ENCODE measurements at regions not wholly inside any gene's neighbourhood (a gene's known extent, or its start where the extent isn't known, plus 50 kb on each side); places are given as distances from the start of the nearest gene placed in this dataset.
"Not testable (repeated sequence)": the region's sequence is repeated elsewhere in the genome, so short reads cannot be mapped to it uniquely, and the experiment has no call there.

DNA sequence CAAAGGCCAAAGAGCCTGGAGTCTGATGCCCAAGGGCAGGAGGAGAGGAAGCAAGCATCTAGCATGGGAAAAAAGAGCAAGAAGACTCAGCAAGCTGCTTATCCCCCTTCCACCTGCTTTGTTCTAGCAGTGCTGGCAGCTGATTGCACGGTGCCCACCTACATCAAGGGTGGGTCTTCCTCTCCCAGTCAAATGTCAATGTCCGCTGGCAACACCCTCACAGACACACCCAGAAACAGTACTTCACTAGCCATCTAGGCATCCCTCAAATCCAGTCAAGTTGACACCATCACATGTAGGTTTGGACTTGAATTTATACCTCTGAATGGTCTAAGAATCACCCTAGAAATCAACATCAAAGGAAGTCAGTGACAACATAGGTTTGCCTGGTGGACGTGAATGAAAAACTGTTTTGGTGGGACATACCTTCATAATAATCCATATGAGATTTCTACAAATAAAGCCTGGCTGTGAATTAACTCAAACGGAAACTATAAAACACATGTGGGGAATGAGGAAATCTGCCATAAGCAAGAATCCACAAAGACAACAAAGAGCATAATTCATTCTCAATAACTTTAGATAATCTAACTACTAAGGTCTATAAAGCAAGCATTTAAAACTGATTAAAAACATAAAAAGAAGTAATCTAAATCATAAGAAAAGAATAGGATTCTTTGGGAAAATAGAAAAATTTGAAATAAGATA is 185.8 kb upstream of the JADE1 start (continued):
- TF ChIP-seq SOX15 (CRISPR knock-in tag; IDR thresholded peaks at IDR 0.05) (no peak), NR3C1 (CRISPR knock-in tag; conservative IDR thresholded peaks at IDR 0.05; ENCODE audit: low read depth) (no peak)
- TF ChIP-seq, protein P1, sequence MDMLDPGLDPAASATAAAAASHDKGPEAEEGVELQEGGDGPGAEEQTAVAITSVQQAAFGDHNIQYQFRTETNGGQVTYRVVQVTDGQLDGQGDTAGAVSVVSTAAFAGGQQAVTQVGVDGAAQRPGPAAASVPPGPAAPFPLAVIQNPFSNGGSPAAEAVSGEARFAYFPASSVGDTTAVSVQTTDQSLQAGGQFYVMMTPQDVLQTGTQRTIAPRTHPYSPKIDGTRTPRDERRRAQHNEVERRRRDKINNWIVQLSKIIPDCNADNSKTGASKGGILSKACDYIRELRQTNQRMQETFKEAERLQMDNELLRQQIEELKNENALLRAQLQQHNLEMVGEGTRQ (CRISPR knock-in tag; IDR thresholded peaks at IDR 0.05) = no peak
- TF ChIP-seq, protein P2, sequence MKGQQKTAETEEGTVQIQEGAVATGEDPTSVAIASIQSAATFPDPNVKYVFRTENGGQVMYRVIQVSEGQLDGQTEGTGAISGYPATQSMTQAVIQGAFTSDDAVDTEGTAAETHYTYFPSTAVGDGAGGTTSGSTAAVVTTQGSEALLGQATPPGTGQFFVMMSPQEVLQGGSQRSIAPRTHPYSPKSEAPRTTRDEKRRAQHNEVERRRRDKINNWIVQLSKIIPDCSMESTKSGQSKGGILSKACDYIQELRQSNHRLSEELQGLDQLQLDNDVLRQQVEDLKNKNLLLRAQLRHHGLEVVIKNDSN (CRISPR knock-in tag; IDR thresholded peaks at IDR 0.05) = no peak
- TF ChIP-seq, protein P3, sequence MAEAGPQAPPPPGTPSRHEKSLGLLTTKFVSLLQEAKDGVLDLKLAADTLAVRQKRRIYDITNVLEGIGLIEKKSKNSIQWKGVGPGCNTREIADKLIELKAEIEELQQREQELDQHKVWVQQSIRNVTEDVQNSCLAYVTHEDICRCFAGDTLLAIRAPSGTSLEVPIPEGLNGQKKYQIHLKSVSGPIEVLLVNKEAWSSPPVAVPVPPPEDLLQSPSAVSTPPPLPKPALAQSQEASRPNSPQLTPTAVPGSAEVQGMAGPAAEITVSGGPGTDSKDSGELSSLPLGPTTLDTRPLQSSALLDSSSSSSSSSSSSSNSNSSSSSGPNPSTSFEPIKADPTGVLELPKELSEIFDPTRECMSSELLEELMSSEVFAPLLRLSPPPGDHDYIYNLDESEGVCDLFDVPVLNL (CRISPR knock-in tag; IDR thresholded peaks at IDR 0.05; ENCODE audit: borderline replicate concordance, low read depth) = no peak
- TF ChIP-seq, protein P4, sequence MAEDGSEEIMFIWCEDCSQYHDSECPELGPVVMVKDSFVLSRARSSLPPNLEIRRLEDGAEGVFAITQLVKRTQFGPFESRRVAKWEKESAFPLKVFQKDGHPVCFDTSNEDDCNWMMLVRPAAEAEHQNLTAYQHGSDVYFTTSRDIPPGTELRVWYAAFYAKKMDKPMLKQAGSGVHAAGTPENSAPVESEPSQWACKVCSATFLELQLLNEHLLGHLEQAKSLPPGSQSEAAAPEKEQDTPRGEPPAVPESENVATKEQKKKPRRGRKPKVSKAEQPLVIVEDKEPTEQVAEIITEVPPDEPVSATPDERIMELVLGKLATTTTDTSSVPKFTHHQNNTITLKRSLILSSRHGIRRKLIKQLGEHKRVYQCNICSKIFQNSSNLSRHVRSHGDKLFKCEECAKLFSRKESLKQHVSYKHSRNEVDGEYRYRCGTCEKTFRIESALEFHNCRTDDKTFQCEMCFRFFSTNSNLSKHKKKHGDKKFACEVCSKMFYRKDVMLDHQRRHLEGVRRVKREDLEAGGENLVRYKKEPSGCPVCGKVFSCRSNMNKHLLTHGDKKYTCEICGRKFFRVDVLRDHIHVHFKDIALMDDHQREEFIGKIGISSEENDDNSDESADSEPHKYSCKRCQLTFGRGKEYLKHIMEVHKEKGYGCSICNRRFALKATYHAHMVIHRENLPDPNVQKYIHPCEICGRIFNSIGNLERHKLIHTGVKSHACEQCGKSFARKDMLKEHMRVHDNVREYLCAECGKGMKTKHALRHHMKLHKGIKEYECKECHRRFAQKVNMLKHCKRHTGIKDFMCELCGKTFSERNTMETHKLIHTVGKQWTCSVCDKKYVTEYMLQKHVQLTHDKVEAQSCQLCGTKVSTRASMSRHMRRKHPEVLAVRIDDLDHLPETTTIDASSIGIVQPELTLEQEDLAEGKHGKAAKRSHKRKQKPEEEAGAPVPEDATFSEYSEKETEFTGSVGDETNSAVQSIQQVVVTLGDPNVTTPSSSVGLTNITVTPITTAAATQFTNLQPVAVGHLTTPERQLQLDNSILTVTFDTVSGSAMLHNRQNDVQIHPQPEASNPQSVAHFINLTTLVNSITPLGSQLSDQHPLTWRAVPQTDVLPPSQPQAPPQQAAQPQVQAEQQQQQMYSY (CRISPR knock-in tag; IDR thresholded peaks at IDR 0.05) = no peak

DNA sequence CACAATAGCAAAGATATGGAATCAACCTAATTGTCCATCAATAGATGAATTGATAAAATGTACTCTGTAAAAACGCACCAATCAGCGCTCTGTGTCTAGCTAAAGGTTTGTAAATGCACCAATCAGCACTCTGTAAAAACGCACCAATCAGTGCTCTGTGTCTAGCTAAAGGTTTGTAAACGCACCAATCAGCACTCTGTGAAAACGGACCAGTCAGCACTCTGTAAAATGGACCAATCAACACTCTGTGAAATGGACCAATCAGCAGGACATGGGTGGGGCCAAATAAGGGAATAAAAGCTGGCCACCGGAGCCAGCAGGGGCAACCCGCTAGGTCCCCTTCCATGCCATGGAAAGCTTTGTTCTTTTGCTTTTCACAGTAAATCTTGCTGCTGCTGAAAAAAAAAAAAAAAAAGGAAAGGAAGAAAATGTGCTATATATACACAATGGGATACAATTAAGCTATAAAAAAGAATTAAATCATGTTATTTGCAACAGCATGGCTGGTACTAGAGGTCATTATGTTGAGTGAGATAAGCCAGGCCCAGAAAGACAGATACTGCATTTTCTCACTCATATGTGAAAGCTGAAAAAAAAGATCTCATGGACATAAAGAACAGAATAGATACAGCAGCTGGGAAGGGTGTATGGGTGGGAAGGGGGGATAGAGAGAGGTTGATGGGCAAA is 189.1 kb upstream of the JADE1 start:
- H3K4me1 Mint-ChIP-seq; DNase-seq (ENCODE audit: low spot score); ATAC-seq; H3K4me3 Mint-ChIP-seq; H3K27me3 Mint-ChIP-seq (ENCODE audit: low read depth); H3K27ac Mint-ChIP-seq; POLR2A ChIA-PET: not testable (repeated sequence)
- peaks cover 24% of the 10 kb centered on the region for H3K9me3 Mint-ChIP-seq
- H3K36me3 Mint-ChIP-seq = peaks cover 20% of the 10 kb centered on the region
- CTCF ChIA-PET = interaction anchor here (0.6 kb wide), 1 partner anchor 12 kb away, joined by 3 read pairs; no protein-coding TSS in a partner anchor

DNA sequence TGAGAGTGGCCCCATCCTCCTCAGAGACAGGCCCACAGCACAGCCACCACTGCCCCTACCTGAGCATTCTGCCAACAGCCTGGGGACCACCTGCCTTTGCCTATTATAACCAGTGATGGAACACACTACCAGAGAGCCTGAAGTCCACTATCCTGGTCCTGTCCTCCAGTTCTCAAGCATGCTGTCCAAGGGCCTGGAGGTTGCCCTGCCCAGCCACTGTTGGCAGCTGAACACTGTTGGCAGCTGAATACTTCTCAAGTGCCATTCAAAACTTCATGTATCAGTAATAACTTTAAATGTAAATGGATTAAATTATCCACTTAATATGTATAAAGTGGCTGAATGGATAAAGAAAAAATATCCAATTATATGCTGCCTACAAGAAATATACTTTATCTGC is 194.3 kb upstream of the JADE1 start:
- Mint-ChIP-seq H3K9me3 (peaks cover 16% of the 10 kb centered on the region), H3K27ac (no peak overlapping the region), H3K36me3 (peaks cover 14% of the 10 kb centered on the region), H3K4me1 (peaks cover 13% of the 10 kb centered on the region), H3K27me3 (ENCODE audit: low read depth) (no peaks in the 10 kb centered on the region), H3K4me3 (no peak overlapping the region)
- ATAC-seq = no peak
- DNase-seq (ENCODE audit: low spot score) = no peak
- POLR2A ChIA-PET = no interaction called here
- CTCF ChIA-PET = no interaction called here
- TF ChIP-seq ATF1 (CRISPR knock-in tag; IDR thresholded peaks at IDR 0.05) (no peak), NFYB (CRISPR knock-in tag; conservative IDR thresholded peaks at IDR 0.05; ENCODE audit: low read depth) (no peak), TP53 (CRISPR knock-in tag; IDR thresholded peaks at IDR 0.05) (no peak), JUN (CRISPR knock-in tag; IDR thresholded peaks at IDR 0.05) (no peak), ZBTB21 (CRISPR knock-in tag; IDR thresholded peaks at IDR 0.05; ENCODE audit: borderline replicate concordance) (no peak), ZNF423 (CRISPR knock-in tag; IDR thresholded peaks at IDR 0.05) (no peak), CBFB (CRISPR knock-in tag; IDR thresholded peaks at IDR 0.05; ENCODE audit: low read depth) (no peak), ETV6 (CRISPR knock-in tag; IDR thresholded peaks at IDR 0.05) (no peak), HMGA2 (CRISPR knock-in tag; IDR thresholded peaks at IDR 0.05) (no peak), ELF4 (CRISPR knock-in tag; IDR thresholded peaks at IDR 0.05; ENCODE audit: low read depth) (no peak), NR2C2 (CRISPR knock-in tag; IDR thresholded peaks at IDR 0.05) (no peak)
- TF ChIP-seq, protein P5, sequence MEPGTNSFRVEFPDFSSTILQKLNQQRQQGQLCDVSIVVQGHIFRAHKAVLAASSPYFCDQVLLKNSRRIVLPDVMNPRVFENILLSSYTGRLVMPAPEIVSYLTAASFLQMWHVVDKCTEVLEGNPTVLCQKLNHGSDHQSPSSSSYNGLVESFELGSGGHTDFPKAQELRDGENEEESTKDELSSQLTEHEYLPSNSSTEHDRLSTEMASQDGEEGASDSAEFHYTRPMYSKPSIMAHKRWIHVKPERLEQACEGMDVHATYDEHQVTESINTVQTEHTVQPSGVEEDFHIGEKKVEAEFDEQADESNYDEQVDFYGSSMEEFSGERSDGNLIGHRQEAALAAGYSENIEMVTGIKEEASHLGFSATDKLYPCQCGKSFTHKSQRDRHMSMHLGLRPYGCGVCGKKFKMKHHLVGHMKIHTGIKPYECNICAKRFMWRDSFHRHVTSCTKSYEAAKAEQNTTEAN (CRISPR knock-in tag; IDR thresholded peaks at IDR 0.05) = no peak
- TF ChIP-seq, protein P6, sequence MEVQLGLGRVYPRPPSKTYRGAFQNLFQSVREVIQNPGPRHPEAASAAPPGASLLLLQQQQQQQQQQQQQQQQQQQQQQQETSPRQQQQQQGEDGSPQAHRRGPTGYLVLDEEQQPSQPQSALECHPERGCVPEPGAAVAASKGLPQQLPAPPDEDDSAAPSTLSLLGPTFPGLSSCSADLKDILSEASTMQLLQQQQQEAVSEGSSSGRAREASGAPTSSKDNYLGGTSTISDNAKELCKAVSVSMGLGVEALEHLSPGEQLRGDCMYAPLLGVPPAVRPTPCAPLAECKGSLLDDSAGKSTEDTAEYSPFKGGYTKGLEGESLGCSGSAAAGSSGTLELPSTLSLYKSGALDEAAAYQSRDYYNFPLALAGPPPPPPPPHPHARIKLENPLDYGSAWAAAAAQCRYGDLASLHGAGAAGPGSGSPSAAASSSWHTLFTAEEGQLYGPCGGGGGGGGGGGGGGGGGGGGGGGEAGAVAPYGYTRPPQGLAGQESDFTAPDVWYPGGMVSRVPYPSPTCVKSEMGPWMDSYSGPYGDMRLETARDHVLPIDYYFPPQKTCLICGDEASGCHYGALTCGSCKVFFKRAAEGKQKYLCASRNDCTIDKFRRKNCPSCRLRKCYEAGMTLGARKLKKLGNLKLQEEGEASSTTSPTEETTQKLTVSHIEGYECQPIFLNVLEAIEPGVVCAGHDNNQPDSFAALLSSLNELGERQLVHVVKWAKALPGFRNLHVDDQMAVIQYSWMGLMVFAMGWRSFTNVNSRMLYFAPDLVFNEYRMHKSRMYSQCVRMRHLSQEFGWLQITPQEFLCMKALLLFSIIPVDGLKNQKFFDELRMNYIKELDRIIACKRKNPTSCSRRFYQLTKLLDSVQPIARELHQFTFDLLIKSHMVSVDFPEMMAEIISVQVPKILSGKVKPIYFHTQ (CRISPR knock-in tag; IDR thresholded peaks at IDR 0.05) = no peak
- TF ChIP-seq, protein P7, sequence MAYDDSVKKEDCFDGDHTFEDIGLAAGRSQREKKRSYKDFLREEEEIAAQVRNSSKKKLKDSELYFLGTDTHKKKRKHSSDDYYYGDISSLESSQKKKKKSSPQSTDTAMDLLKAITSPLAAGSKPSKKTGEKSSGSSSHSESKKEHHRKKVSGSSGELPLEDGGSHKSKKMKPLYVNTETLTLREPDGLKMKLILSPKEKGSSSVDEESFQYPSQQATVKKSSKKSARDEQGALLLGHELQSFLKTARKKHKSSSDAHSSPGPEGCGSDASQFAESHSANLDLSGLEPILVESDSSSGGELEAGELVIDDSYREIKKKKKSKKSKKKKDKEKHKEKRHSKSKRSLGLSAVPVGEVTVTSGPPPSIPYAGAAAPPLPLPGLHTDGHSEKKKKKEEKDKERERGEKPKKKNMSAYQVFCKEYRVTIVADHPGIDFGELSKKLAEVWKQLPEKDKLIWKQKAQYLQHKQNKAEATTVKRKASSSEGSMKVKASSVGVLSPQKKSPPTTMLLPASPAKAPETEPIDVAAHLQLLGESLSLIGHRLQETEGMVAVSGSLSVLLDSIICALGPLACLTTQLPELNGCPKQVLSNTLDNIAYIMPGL (CRISPR knock-in tag; IDR thresholded peaks at IDR 0.05) = no peak
